ENCODE measurements at regions not wholly inside any gene's neighbourhood (a gene's known extent, or its start where the extent isn't known, plus 50 kb on each side); places are given as distances from the start of the nearest gene placed in this dataset.

DNA sequence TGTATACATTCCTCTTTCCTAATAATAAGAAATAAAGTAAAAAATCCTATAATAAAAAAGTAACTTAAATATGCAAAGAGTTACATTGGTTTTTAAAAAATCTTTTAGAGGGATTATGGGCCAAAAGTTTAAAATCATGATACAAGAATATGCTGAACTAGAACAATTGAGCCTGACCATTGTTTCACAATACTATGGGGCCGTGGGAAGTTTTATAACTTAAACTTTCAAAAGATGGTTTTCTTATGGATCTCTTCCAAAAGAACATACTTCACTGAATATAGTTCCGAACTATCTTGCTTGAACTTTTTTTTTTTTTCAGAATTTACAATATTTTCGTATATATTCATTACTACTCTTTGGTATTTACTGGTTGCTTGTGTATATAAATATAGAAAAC is 97.6 kb downstream of the NFKBIZ start:
- TF ChIP-seq, protein P1, sequence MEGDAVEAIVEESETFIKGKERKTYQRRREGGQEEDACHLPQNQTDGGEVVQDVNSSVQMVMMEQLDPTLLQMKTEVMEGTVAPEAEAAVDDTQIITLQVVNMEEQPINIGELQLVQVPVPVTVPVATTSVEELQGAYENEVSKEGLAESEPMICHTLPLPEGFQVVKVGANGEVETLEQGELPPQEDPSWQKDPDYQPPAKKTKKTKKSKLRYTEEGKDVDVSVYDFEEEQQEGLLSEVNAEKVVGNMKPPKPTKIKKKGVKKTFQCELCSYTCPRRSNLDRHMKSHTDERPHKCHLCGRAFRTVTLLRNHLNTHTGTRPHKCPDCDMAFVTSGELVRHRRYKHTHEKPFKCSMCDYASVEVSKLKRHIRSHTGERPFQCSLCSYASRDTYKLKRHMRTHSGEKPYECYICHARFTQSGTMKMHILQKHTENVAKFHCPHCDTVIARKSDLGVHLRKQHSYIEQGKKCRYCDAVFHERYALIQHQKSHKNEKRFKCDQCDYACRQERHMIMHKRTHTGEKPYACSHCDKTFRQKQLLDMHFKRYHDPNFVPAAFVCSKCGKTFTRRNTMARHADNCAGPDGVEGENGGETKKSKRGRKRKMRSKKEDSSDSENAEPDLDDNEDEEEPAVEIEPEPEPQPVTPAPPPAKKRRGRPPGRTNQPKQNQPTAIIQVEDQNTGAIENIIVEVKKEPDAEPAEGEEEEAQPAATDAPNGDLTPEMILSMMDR (IDR thresholded peaks at IDR 0.05; ENCODE audit: borderline replicate concordance, extremely low read depth, low read length, poor library complexity, severe bottlenecking): no peak
- TF ChIP-seq EZH2 (IDR thresholded peaks at IDR 0.05; ENCODE audit: borderline replicate concordance, low read depth, low read length, severe bottlenecking): no peak

All from DND-41 (cell line).